ENCODE measurements at regions not wholly inside any gene's neighbourhood (a gene's known extent, or its start where the extent isn't known, plus 50 kb on each side); places are given as distances from the start of the nearest gene placed in this dataset.

GRCh38 chr14:98074111-98074510 lies 1197.9 kb downstream of the BCL11B start:
- BruUV-seq (replicated peaks): no TSS peak
- no peaks in the 10 kb centered on the region for H3K27me3 ChIP-seq (ENCODE audit: control insufficient read depth in 2 of 2, insufficient read depth in 2 of 2, low read length in 2 of 2)
- no peak overlapping the region for H3K4me2 ChIP-seq (ENCODE audit: insufficient read depth, low read length)
- TF ChIP-seq POLR2AphosphoS5 (IDR thresholded peaks at IDR 0.05; ENCODE audit: insufficient read depth, low read depth, low read length) (no peak), JUN (IDR thresholded peaks at IDR 0.05; ENCODE audit: borderline replicate concordance, insufficient read depth, insufficient read length, low read depth) (no peak), POLR2A (IDR thresholded peaks at IDR 0.05; ENCODE audit: low read depth, low read length) (no peak), MYC (IDR thresholded peaks at IDR 0.05; ENCODE audit: low read depth, low read length) (no peak), FOS (IDR thresholded peaks at IDR 0.05; ENCODE audit: borderline replicate concordance, insufficient read depth, low read length) (no peak), GATA2 (IDR thresholded peaks at IDR 0.05; ENCODE audit: insufficient read depth, insufficient read length, low read depth, low read length) (no peak)
- TF ChIP-seq, protein P1, sequence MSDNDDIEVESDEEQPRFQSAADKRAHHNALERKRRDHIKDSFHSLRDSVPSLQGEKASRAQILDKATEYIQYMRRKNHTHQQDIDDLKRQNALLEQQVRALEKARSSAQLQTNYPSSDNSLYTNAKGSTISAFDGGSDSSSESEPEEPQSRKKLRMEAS (IDR thresholded peaks at IDR 0.05; ENCODE audit: insufficient read depth, insufficient read length): no peak
- TF ChIP-seq, protein P2, sequence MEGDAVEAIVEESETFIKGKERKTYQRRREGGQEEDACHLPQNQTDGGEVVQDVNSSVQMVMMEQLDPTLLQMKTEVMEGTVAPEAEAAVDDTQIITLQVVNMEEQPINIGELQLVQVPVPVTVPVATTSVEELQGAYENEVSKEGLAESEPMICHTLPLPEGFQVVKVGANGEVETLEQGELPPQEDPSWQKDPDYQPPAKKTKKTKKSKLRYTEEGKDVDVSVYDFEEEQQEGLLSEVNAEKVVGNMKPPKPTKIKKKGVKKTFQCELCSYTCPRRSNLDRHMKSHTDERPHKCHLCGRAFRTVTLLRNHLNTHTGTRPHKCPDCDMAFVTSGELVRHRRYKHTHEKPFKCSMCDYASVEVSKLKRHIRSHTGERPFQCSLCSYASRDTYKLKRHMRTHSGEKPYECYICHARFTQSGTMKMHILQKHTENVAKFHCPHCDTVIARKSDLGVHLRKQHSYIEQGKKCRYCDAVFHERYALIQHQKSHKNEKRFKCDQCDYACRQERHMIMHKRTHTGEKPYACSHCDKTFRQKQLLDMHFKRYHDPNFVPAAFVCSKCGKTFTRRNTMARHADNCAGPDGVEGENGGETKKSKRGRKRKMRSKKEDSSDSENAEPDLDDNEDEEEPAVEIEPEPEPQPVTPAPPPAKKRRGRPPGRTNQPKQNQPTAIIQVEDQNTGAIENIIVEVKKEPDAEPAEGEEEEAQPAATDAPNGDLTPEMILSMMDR (IDR thresholded peaks at IDR 0.05; ENCODE audit: extremely low read depth in 1 of 2, insufficient read depth in 1 of 2, low read depth in 1 of 2, low read length in 2 of 2): no peak
- H3K4me3 ChIP-seq (replicated peaks in 1 of 3; ENCODE audit: insufficient read depth in 1 of 3, low read depth in 1 of 3, low read length in 3 of 3): no peak overlapping the region
- no peaks in the 10 kb centered on the region for H3K4me1 ChIP-seq (ENCODE audit: control insufficient read depth, extremely low read depth, insufficient read depth, low read length)
- H3K9ac ChIP-seq (replicated peaks; ENCODE audit: extremely low read depth, insufficient read depth, low read length): no peak overlapping the region
- no peak for FAIRE-seq
- ChIA-PET POLR2A (no interaction called here), CTCF (no interaction called here)
- no peaks in the 10 kb centered on the region for H4K20me1 ChIP-seq (replicated peaks; ENCODE audit: control insufficient read depth, extremely low read depth, insufficient read depth, low read length)
- no peak for DNase-seq (ENCODE audit: low read depth, low spot score)
- no peaks in the 10 kb centered on the region for H3K9me1 ChIP-seq (replicated peaks; ENCODE audit: control insufficient read depth, extremely low read depth, insufficient read depth, low read length)
- no peak overlapping the region for H3K27ac ChIP-seq (ENCODE audit: insufficient read depth, low read depth, low read length)
- no peaks in the 10 kb centered on the region for H3K36me3 ChIP-seq (ENCODE audit: control insufficient read depth in 2 of 2, extremely low read depth in 1 of 2, insufficient read depth in 2 of 2, low read length in 2 of 2)
- intact Hi-C loops (cut with micrococcal nuclease): no loop called here
- peaks cover 12% of the 10 kb centered on the region for H3K9me3 ChIP-seq (replicated peaks; ENCODE audit: control insufficient read depth, insufficient read depth, low read length)
- dilution Hi-C loops (cut with MboI; ENCODE audit: extremely low pct_ligation_motif_present, low sequenced_read_pairs): no loop called here
- no peak overlapping the region for H2AFZ ChIP-seq (ENCODE audit: low read depth, low read length)
- H3K79me2 ChIP-seq (ENCODE audit: control insufficient read depth, insufficient read depth, low read length): no peaks in the 10 kb centered on the region
